HCT116 (cell line): ENCODE measurements at regions not wholly inside any gene's neighbourhood (a gene's known extent, or its start where the extent isn't known, plus 50 kb on each side); places are given as distances from the start of the nearest gene placed in this dataset.

Experiments
- CEBPB ChIP-seq: IDR thresholded peaks from 2 replicates; pipeline ENCODE4 v1.6.1; 2012; ENCODE audit warnings: low read depth
- EZH2 ChIP-seq: fragments of 200-600 bp; sonication (generic); IDR thresholded peaks from 2 replicates; pipeline ENCODE4 v1.6.1; 2017; ENCODE audit warnings: antibody characterized with exemption, mixed run types
- EZH2phosphoT487 ChIP-seq: fragments of 200-600 bp; IDR thresholded peaks from 2 replicates; pipeline ENCODE4 v1.6.1; 2018; ENCODE audit warnings: antibody characterized with exemption, borderline replicate concordance
- FOSL1 ChIP-seq: IDR thresholded peaks from 2 replicates; pipeline ENCODE4 v1.6.1; 2012; ENCODE audit warnings: low read depth
- POLR2A ChIP-seq: IDR thresholded peaks from 2 replicates; pipeline ENCODE4 v1.7.0; 2011; ENCODE audit warnings: borderline replicate concordance; ENCODE audit not compliant: insufficient read depth, insufficient read length; ENCODE audit errors: extremely low read depth
- POLR2AphosphoS5 ChIP-seq: IDR thresholded peaks from 2 replicates; pipeline ENCODE4 v1.6.1; 2011; ENCODE audit warnings: mild to moderate bottlenecking, low read depth, low read length, moderate library complexity
- SP1 ChIP-seq: IDR thresholded peaks from 2 replicates; pipeline ENCODE4 v1.6.1; 2012; ENCODE audit warnings: low read depth
- TF ChIP-seq, protein P1 (sequence below), 3 experiments: fragments of 200-600 bp in 1 of 3; sonication (generic) in 1 of 3; IDR thresholded peaks in 2 of 3; conservative IDR thresholded peaks in 1 of 3; 2 replicates each; pipeline ENCODE4 v1.5.1; 2012 to 2017; ENCODE audit warnings: low read depth in 2 of 3, low read length in 2 of 3, antibody characterized with exemption in 1 of 3, borderline replicate concordance in 1 of 3, control low read depth in 1 of 3, mild to moderate bottlenecking in 1 of 3, mixed read lengths in 1 of 3, mixed run types in 1 of 3, moderate library complexity in 1 of 3; ENCODE audit not compliant: insufficient read depth in 1 of 3
- TF ChIP-seq, protein P2 (sequence below): IDR thresholded peaks from 2 replicates; pipeline ENCODE4 v1.6.1; 2012
- TF ChIP-seq, protein P3 (sequence below): IDR thresholded peaks from 2 replicates; pipeline ENCODE4 v1.6.1; 2011; ENCODE audit warnings: mild to moderate bottlenecking, low read length, moderate library complexity; ENCODE audit not compliant: insufficient replicate concordance; ENCODE audit errors: extremely low read depth

DNA sequence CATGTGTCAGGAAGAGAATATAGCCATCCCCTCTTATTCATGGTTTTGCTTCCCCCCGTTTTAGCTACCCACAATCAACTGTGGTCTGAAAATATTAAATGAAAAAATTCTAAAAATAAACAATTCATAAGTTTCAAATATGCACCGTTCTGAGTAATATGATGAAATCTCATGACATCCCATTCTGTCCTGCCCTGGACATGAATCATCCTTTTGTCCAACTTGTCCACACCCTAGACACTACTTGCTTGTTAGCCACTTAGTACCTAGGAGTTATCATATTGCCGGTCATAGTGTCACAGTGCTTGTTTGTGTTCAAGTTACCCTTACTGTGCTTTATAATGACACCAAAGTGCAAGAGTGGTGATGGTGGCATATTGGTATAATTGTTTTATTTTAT lies 113.5 kb downstream of the CAAP1 start:
- TF ChIP-seq, protein P1, sequence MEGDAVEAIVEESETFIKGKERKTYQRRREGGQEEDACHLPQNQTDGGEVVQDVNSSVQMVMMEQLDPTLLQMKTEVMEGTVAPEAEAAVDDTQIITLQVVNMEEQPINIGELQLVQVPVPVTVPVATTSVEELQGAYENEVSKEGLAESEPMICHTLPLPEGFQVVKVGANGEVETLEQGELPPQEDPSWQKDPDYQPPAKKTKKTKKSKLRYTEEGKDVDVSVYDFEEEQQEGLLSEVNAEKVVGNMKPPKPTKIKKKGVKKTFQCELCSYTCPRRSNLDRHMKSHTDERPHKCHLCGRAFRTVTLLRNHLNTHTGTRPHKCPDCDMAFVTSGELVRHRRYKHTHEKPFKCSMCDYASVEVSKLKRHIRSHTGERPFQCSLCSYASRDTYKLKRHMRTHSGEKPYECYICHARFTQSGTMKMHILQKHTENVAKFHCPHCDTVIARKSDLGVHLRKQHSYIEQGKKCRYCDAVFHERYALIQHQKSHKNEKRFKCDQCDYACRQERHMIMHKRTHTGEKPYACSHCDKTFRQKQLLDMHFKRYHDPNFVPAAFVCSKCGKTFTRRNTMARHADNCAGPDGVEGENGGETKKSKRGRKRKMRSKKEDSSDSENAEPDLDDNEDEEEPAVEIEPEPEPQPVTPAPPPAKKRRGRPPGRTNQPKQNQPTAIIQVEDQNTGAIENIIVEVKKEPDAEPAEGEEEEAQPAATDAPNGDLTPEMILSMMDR (IDR thresholded peaks at IDR 0.05 in 2 of 3, conservative IDR thresholded peaks at IDR 0.05 in 1 of 3; ENCODE audit: borderline replicate concordance in 1 of 3, insufficient read depth in 1 of 3, low read depth in 2 of 3, low read length in 2 of 3): no peak
- TF ChIP-seq, protein P2, sequence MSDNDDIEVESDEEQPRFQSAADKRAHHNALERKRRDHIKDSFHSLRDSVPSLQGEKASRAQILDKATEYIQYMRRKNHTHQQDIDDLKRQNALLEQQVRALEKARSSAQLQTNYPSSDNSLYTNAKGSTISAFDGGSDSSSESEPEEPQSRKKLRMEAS: no peak
- TF ChIP-seq CEBPB: peak; percentile 84
- TF ChIP-seq POLR2A: no peak
- peak; percentile 40 for TF ChIP-seq FOSL1
- 0 out of 2 replicates have a peak, but pooled peaks have one; percentile 18 for TF ChIP-seq SP1
- no peak for TF ChIP-seq EZH2phosphoT487
- no peak for TF ChIP-seq EZH2
- TF ChIP-seq, protein P3, sequence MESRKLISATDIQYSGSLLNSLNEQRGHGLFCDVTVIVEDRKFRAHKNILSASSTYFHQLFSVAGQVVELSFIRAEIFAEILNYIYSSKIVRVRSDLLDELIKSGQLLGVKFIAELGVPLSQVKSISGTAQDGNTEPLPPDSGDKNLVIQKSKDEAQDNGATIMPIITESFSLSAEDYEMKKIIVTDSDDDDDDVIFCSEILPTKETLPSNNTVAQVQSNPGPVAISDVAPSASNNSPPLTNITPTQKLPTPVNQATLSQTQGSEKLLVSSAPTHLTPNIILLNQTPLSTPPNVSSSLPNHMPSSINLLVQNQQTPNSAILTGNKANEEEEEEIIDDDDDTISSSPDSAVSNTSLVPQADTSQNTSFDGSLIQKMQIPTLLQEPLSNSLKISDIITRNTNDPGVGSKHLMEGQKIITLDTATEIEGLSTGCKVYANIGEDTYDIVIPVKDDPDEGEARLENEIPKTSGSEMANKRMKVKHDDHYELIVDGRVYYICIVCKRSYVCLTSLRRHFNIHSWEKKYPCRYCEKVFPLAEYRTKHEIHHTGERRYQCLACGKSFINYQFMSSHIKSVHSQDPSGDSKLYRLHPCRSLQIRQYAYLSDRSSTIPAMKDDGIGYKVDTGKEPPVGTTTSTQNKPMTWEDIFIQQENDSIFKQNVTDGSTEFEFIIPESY: no peak
- 0 out of 2 replicates have a peak, but pooled peaks have one; percentile 19 for TF ChIP-seq POLR2AphosphoS5
